Astrocyte of the cerebellum (primary cell): ENCODE measurements at regions not wholly inside any gene's neighbourhood (a gene's known extent, or its start where the extent isn't known, plus 50 kb on each side); places are given as distances from the start of the nearest gene placed in this dataset.

Experiments used
- DNase-seq: peaks from one replicate; pipeline ENCODE4 v3.0.0-alpha.2; 2011; ENCODE audit warnings: low read depth
- H3K4me3 ChIP-seq: 2 replicates; pipeline ENCODE4 v1.5.1; 2011; ENCODE audit warnings: mild to moderate bottlenecking, low read depth, low read length, moderate library complexity
- in situ Hi-C: cut with HindIII; loops from 2 replicates; pipeline ENCODE4 v1.10.0; 2017; ENCODE audit warnings: low sequenced_read_pairs
- TF ChIP-seq, protein P1 (sequence below): IDR thresholded peaks from 2 replicates; pipeline ENCODE4 v1.5.1; 2012; ENCODE audit warnings: low read length, low read depth, moderate library complexity, mild to moderate bottlenecking; ENCODE audit errors: missing control alignments

- H3K4me3 ChIP-seq = no peak overlapping the region
- DNase-seq = no peak
- in situ Hi-C loops = no loop called here
- TF ChIP-seq, protein P1, sequence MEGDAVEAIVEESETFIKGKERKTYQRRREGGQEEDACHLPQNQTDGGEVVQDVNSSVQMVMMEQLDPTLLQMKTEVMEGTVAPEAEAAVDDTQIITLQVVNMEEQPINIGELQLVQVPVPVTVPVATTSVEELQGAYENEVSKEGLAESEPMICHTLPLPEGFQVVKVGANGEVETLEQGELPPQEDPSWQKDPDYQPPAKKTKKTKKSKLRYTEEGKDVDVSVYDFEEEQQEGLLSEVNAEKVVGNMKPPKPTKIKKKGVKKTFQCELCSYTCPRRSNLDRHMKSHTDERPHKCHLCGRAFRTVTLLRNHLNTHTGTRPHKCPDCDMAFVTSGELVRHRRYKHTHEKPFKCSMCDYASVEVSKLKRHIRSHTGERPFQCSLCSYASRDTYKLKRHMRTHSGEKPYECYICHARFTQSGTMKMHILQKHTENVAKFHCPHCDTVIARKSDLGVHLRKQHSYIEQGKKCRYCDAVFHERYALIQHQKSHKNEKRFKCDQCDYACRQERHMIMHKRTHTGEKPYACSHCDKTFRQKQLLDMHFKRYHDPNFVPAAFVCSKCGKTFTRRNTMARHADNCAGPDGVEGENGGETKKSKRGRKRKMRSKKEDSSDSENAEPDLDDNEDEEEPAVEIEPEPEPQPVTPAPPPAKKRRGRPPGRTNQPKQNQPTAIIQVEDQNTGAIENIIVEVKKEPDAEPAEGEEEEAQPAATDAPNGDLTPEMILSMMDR = no peak
These were observed 100.2 kb upstream of the HMGN3 start for GRCh38 chr6:79334674-79335073.

- no peak for DNase-seq
- TF ChIP-seq, protein P1 = no peak
- in situ Hi-C loops = no loop called here
- H3K4me3 ChIP-seq = no peak overlapping the region
These were observed 96.2 kb upstream of the HMGN3 start for GRCh38 chr6:79330704-79331103.

GRCh38 chr6:79313254-79313653, 78.8 kb upstream of the HMGN3 start:
- H3K4me3 ChIP-seq = no peak overlapping the region
- TF ChIP-seq, protein P1 = no peak
- no peak for DNase-seq
- in situ Hi-C loops = no loop called here

DNA sequence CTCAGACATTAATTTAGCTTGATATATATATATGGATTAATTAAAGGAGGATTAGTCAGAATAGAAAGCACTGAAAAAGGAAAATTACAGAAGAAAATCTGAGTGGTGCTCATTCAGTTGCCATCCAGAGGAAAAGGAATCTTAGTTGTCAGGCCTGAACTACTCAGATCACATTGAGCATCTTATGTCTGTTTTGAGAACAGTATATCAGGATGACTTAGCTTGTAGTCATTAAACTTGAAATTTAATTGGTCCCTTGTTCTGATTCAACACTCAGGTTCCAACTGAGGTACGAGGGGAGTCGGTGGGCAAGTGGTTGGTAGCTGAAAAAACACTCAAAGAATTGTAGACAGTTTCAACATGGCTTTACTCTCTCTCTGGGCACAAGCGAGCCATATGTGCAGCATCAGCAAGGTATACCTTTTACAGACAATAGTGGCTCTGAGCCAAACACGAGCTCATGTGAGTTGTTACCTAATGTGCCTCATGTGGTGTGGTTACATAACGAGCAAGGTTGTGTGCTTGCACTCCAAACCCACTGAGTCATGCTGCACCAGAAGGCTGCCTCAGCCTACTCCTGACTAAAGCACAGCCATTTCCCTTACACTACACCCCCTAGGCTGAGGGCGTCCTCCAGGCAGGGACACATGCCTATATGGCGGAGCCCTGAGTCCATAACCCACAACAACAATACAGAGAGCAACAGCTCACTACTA, 73.0 kb upstream of the HMGN3 start:
- TF ChIP-seq, protein P1 = no peak
- DNase-seq = no peak
- in situ Hi-C loops = no loop called here
- H3K4me3 ChIP-seq = no peak overlapping the region

DNA sequence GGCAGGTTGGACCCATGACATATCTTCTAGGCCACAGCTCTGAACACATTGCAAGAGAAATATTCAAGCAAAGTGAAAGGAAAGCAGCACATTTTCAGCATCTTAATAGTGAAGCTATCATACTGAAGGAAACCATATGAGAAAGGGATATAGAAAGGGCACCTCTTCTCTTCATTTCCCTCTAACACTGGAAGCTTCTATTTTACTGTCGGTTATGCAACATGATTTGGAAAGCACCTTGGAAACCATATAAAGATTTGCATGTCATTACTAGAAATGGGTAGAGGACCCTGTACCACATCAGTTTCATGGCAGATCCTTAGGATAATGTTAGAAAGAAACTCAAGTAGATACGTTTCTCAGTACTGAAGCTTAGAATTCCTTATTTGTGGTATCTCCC, 70.5 kb upstream of the HMGN3 start:
- in situ Hi-C loops = no loop called here
- DNase-seq = no peak
- TF ChIP-seq, protein P1 = no peak
- no peak overlapping the region for H3K4me3 ChIP-seq

DNA sequence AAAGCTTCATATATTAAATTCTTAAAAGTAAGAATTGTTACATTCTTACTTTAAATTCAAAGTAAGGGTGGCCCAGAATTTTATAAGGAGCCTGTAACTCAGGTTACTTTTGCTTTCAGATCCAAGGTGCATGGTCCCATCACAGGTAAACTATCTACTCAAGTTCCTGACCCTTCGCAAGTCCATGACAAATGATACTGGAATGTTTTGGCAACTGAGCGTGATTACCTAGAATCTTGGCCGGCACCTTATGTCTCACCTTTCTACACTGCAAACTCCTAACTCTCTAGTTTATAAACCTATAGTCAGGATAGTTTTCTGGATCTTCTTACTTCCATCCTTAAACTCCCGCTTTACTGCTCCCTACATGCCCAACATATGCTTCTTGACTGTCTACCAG, 67.9 kb upstream of the HMGN3 start:
- in situ Hi-C loops = no loop called here
- TF ChIP-seq, protein P1 = no peak
- DNase-seq = no peak
- no peak overlapping the region for H3K4me3 ChIP-seq
